ENCODE measurements at regions not wholly inside any gene's neighbourhood (a gene's known extent, or its start where the extent isn't known, plus 50 kb on each side); places are given as distances from the start of the nearest gene placed in this dataset.

DNA sequence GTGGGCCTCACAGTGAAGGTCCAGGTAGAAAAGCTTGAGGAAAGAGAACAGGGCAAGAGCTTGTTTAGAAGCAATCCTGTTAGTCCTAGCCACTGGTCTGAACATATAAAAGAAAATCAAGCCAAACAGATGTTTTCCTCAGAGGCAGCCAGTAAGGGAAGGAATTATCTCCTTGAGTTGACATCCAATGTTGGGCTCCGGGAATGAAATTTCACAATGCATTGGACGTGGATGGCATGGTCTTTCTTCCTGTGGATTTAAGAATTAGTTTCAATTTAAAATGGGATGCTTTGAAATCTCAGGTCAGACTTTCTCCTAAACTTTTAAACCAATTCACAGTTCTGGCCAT lies 92.1 kb downstream of the ACKR3 start:
- Mint-ChIP-seq H3K9me3 (no peaks in the 10 kb centered on the region), H3K36me3 (ENCODE audit: low read depth) (no peaks in the 10 kb centered on the region), H3K27ac (no peak overlapping the region), H3K4me1 (ENCODE audit: low read depth) (no peaks in the 10 kb centered on the region), H3K27me3 (ENCODE audit: low read depth) (peaks cover 21% of the 10 kb centered on the region), H3K4me3 (no peak overlapping the region)

DNA sequence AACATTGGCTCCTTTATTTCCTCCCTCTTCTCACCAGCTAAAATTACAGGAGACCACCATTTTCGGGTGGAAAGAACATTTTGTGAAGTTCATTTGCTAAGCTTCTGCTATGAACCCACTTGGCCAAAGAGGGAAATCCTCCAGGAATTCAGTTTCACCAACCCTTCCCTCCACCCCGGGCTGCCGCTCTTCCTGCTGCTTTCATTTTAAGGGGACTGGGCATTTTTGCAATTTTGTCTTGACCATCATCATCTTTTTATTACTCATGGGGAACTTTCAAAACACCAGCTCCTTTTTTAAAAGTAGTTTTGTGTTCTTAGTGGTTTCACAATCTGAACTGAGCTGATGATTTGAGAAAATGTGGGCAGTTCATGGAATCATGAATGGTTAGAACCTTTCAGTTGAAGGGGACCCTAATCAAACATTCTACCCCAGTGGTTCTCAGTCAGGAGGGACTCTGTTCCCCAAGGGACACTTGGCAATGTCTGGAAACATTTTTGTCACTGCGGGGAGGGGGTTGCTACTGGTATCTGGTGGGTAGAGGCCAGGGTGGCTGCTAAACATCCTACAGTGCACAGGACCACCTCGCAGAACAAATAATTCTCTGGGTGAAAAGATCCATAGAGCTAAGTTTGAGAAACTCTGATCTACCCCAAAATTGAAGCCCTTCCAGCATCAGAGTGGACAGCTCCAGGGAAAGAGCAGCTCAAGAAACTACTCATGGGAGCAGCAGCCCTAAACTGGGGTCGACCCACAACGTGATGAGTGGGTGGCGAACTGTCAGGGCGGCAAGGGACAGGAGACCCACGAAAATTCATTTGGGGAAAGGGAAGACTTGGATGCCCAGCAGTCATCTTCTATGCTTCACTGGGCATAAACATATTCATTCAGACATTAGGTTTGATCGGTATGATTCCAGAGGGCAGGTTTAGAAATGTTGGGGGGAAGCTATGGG lies 92.9 kb downstream of the ACKR3 start:
- Mint-ChIP-seq H3K4me3 (no peak overlapping the region), H3K36me3 (ENCODE audit: low read depth) (no peaks in the 10 kb centered on the region), H3K9me3 (no peaks in the 10 kb centered on the region), H3K27me3 (ENCODE audit: low read depth) (peaks cover 20% of the 10 kb centered on the region), H3K27ac (no peak overlapping the region), H3K4me1 (ENCODE audit: low read depth) (no peaks in the 10 kb centered on the region)

DNA sequence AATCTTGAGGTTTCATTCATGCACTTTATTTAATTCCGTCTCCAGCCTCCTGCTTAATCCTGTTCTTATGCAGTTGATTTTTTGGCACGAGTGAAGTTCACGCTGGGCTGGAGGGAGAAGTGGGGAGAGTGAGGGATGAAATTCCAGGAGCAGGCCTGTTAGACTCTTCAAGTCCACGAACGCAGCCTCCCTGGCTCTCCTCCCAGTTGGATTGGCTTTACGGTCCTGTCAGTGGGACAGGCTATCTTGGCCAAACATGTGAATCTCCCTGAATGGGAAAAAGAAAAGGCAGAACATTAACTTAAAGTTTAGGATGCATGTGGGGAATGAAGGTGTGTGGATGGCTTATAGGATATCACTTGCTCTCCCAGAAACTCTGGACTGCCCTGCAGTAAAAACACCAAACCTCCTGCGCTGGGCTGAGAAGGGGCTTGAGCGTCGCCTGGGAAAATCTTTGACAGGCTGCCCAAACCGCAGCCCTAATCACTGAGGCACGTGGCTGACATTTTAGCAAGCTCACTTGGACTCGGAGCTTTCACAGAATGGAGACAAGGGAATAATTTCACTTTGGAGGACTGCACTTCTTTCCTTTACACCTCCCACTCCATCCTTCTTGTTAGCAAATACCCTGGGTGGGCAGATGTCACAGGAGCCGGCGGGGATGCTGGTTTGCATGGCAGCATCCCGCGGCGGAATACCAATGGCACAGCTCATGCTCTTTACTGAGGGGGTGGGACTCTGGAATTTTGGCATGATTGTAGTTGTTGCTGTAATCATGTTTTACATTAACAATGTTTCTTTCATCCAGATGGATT lies 93.9 kb downstream of the ACKR3 start:
- Mint-ChIP-seq H3K27ac (no peak overlapping the region), H3K36me3 (ENCODE audit: low read depth) (no peaks in the 10 kb centered on the region), H3K9me3 (no peaks in the 10 kb centered on the region), H3K27me3 (ENCODE audit: low read depth) (peaks cover 15% of the 10 kb centered on the region), H3K4me3 (no peak overlapping the region), H3K4me1 (ENCODE audit: low read depth) (no peaks in the 10 kb centered on the region)

DNA sequence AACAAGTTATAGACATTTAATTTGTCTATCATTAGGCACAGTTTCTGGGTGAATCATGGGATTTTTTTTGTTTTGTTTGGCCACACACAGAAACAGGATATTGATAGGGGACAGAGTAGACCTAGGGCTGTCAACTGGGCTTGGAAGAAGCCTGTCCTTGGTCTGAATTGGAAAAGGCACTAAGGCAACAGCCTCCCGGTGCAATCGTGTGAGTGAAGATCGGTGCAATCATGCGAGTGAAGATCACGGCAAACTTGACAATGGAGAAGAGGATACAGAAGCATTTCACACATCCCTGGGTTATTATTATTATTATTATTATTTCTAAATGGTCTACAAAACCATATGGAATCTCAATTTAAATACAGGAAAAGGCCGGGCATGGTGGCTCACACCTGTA lies 94.5 kb downstream of the ACKR3 start:
- Mint-ChIP-seq H3K4me1 (ENCODE audit: low read depth) (no peaks in the 10 kb centered on the region), H3K9me3 (no peaks in the 10 kb centered on the region), H3K4me3 (no peak overlapping the region), H3K27ac (no peak overlapping the region), H3K27me3 (ENCODE audit: low read depth) (peaks cover 11% of the 10 kb centered on the region), H3K36me3 (ENCODE audit: low read depth) (no peaks in the 10 kb centered on the region)

DNA sequence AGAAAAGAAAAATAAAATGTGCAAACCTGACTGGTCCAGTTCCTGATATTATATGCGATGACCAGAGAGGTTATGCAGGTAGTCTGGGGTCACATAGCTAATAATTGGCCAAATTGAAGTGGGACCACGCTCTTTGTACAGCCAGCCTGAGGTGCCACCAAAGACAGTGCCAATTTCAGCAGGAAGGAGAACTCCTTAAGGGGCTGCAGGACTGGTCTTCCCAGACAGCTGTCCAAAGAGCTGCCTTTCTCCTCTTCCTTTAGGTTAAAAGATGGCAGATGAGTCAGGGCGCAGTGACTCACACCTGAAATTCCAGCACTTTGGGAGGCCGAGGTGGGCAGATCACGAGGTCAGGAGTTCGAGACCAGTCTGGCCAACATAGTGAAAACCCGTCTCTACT lies 95.5 kb downstream of the ACKR3 start:
- Mint-ChIP-seq H3K4me1 (ENCODE audit: low read depth) (no peaks in the 10 kb centered on the region), H3K27ac (no peak overlapping the region), H3K36me3 (ENCODE audit: low read depth) (no peaks in the 10 kb centered on the region), H3K27me3 (ENCODE audit: low read depth) (peaks cover 5% of the 10 kb centered on the region), H3K4me3 (no peak overlapping the region), H3K9me3 (no peaks in the 10 kb centered on the region)

DNA sequence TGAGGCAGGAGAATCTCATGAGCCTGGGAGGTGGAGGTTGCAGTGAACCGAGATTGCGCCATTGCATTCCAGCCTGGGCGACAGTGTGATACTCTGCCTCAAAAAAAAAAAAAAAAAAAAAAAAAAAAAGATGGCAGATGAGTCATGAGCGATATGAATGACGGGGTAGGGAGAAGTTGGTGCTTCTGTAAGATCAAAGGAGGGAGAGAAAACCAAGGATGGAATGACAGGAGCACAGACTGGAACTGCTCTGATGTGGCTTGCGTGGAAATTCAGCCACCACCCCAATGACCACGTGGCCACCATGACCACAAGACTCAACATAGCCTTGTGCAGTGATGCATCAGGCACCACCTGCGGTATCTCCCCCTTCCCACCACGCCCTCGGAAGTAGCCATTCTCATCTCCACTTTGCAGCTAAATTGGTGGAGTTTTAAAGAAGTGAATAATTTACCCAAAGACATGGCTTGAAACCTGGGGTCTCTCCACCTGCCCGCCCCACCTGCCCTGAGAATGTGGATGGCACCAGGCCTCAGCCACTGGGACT lies 96.0 kb downstream of the ACKR3 start:
- no peaks in the 10 kb centered on the region for H3K27me3 Mint-ChIP-seq (ENCODE audit: low read depth)

DNA sequence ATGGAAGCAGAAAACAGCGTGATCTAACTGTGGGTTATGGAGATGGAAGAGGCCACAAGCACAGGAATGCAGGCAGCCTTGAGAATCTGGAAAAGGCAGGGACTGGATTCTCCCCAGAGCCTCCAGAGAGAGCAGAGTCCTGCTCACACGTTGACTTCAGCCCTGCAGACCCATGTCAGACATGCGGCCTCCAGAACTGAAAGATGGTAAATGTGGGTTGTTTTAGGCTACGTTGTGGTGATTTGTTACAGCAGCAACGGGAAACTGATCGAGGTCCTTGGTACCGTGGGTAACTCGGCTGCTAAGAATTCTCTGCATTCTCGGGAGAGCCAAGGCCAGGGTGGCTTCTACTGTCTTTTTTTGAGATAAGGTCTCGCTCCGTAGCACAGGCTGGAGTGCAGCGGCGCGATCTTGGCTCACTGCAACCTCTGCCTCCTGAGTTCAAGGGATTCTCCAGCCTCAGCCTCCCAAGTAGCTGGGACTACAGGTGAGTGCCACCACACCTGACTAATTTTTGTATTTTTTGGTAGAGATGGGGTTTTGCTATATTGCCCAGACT lies 97.1 kb downstream of the ACKR3 start:
- H3K9me3 Mint-ChIP-seq = no peaks in the 10 kb centered on the region
- H3K4me1 Mint-ChIP-seq (ENCODE audit: low read depth) = no peaks in the 10 kb centered on the region
- H3K27me3 Mint-ChIP-seq (ENCODE audit: low read depth) = no peaks in the 10 kb centered on the region
- no peaks in the 10 kb centered on the region for H3K36me3 Mint-ChIP-seq (ENCODE audit: low read depth)
- no peak overlapping the region for H3K4me3 Mint-ChIP-seq
- no peak overlapping the region for H3K27ac Mint-ChIP-seq

More for the DNA sequence above, 96.0 kb downstream of the ACKR3 start:
- Mint-ChIP-seq H3K9me3 (no peaks in the 10 kb centered on the region), H3K27ac (no peak overlapping the region), H3K4me3 (no peak overlapping the region), H3K36me3 (ENCODE audit: low read depth) (no peaks in the 10 kb centered on the region), H3K4me1 (ENCODE audit: low read depth) (no peaks in the 10 kb centered on the region)

DNA sequence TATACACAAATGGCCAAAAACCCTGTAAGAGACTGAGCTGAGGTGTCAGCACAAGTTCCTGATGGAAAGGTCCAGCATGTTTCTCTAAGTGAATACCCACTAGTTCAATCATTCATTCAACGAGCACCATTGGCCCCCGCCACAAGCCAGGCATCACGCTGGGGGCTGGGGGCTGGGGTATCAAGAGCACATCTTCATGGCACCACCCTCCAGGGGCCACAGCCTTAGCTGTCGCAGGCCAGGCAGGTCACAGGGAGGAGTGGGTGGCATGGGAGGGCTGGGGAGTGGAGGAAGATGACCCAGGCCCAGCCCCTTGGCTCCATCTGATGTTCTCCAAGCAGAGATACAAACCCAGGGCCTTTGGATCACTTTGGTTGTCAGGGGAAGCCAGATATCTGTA lies 97.9 kb downstream of the ACKR3 start:
- Mint-ChIP-seq H3K36me3 (ENCODE audit: low read depth) (no peaks in the 10 kb centered on the region), H3K27me3 (ENCODE audit: low read depth) (no peaks in the 10 kb centered on the region), H3K4me1 (ENCODE audit: low read depth) (no peaks in the 10 kb centered on the region), H3K9me3 (no peaks in the 10 kb centered on the region), H3K27ac (no peak overlapping the region), H3K4me3 (no peak overlapping the region)

DNA sequence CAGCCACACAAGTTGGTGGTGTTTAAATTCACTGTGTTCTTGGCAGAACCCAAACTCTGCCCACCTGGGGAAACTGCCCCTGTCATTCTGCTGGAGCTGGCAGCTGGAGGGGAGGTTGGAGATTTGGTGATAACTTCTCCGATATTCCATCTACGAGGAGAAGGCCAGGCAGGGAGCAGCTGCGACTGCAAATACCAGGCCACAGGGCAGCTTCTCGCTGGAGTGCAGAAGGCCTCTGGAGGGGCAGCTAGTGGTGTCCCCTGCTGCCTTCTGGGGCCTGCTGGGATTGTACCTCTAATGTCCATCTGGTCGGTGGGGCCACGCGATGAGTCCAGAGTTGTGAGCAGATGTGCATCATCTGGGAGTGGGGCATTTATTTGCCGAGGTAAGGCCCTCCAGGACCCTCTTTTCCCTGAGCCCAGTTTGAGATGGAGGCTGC lies 98.9 kb downstream of the ACKR3 start:
- Mint-ChIP-seq H3K4me3 (no peak overlapping the region), H3K36me3 (ENCODE audit: low read depth) (no peaks in the 10 kb centered on the region), H3K27ac (no peak overlapping the region), H3K27me3 (ENCODE audit: low read depth) (no peaks in the 10 kb centered on the region), H3K4me1 (ENCODE audit: low read depth) (no peaks in the 10 kb centered on the region), H3K9me3 (no peaks in the 10 kb centered on the region)

DNA sequence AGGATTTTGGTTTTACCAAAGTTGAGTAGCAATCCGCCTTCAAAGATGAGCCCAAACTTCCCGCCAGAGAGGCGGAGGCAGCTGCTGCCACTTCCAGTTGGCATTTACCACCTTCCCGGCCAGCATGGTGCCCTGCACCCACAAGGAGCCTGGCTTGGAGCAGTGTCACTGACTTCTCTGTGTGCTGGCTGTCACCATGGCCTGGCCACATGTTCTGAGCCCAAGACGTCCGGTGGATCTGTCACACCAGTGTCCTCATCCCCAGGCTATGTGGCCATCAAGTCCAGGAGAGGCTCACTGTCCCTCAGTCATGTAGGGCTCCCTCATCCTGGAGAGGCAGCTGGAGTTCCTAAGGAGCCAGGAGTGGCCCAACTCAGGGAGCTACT lies 100.6 kb downstream of the ACKR3 start:
- H3K9me3 Mint-ChIP-seq = no peaks in the 10 kb centered on the region
- no peaks in the 10 kb centered on the region for H3K27me3 Mint-ChIP-seq (ENCODE audit: low read depth)
- H3K27ac Mint-ChIP-seq = no peak overlapping the region
- H3K4me3 Mint-ChIP-seq = no peak overlapping the region
- H3K4me1 Mint-ChIP-seq (ENCODE audit: low read depth) = no peaks in the 10 kb centered on the region
- no peaks in the 10 kb centered on the region for H3K36me3 Mint-ChIP-seq (ENCODE audit: low read depth)

DNA sequence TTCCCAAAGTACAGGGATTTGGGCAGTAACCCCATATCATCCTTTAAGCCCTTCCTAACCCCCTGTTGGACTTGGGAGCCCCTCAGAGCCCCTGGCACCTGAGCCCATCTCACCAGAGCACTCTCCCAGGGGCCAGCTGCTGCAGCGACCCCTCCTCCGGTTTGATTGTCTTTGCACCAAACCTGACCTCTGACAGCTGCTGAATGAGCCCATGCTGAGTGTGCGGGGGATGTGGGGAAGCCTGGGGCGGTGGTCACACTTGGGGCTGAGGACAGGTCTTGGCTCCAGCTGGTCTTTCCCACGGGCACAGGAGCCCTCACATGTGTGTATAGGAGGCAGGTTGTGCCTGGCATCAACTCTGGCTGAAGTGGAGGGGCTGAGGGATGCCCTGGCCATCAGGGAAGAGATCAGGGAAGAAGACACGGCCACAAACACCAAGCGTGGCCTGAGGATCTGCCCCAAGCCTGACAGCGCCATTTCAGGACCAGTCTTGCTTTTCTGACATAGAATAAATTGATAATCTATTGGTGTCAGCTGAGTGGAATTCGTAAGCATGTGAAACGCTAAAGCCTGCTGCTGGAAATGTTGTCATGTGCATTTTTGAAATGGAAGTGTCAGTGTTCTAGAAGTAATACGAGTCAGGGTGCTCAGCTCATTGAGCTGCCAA lies 102.4 kb downstream of the ACKR3 start:
- H3K4me1 Mint-ChIP-seq (ENCODE audit: low read depth) = no peaks in the 10 kb centered on the region
- no peaks in the 10 kb centered on the region for H3K36me3 Mint-ChIP-seq (ENCODE audit: low read depth)
- H3K27me3 Mint-ChIP-seq (ENCODE audit: low read depth) = peaks cover 9% of the 10 kb centered on the region
- H3K4me3 Mint-ChIP-seq = no peak overlapping the region
- no peak overlapping the region for H3K27ac Mint-ChIP-seq
- no peaks in the 10 kb centered on the region for H3K9me3 Mint-ChIP-seq

DNA sequence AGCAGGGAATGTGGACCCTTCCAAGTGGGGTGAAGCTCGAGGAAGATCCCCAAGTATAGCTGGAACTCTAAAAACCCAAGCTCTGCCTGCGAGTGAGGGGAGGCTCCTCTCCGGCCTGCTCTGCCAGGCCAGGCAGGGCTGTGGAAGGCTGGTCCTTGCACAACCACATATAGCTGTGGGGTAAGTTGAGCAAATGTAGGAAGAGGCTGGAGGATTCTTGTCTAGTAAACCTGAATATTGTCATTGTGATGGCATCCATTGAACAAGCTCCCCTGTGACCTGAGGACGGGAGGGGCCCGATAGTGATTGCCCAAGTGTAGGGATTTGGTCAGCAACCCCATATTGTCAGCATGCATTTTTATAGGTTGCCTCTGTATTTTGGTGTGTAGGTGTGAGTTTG lies 103.0 kb downstream of the ACKR3 start:
- Mint-ChIP-seq H3K27me3 (ENCODE audit: low read depth) (peaks cover 13% of the 10 kb centered on the region), H3K27ac (no peak overlapping the region), H3K36me3 (ENCODE audit: low read depth) (no peaks in the 10 kb centered on the region), H3K4me3 (no peak overlapping the region), H3K9me3 (no peaks in the 10 kb centered on the region), H3K4me1 (ENCODE audit: low read depth) (no peaks in the 10 kb centered on the region)

DNA sequence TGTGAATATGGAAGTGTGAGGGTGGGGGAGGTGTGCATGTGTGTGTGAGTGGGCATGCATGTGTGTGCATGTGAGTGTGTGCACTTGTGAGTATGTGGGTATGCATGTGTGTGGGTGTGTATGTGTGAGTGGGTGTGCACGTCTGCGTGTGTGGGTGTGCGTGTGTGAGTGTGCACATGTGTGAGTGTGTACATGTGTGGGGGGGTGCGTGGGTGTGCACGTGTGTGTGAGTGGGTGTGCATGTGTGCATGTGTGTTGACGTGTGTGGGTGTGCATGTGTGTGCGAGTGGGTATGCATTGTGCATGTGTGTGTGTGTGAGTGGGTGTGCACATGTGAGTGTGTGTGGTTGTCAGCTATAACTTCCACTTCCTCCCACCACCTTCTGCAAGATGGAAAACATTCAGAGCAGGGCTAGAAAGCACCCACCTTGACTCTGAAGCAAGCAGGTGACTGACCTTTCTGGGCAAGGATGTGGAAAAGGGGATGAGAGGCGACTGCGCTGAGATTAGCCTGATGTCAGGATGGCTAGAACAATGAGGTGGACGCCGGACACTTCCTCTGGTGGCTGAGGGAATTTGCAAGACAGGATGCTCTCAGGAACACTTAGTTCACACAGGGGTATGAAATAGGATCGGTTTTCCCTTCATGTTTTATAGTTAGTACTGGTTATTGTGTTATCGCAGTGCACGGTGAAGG lies 103.6 kb downstream of the ACKR3 start:
- no peak overlapping the region for H3K4me3 Mint-ChIP-seq
- H3K4me1 Mint-ChIP-seq (ENCODE audit: low read depth) = no peaks in the 10 kb centered on the region
- peaks cover 13% of the 10 kb centered on the region for H3K27me3 Mint-ChIP-seq (ENCODE audit: low read depth)
- no peaks in the 10 kb centered on the region for H3K36me3 Mint-ChIP-seq (ENCODE audit: low read depth)
- no peak overlapping the region for H3K27ac Mint-ChIP-seq
- no peaks in the 10 kb centered on the region for H3K9me3 Mint-ChIP-seq

DNA sequence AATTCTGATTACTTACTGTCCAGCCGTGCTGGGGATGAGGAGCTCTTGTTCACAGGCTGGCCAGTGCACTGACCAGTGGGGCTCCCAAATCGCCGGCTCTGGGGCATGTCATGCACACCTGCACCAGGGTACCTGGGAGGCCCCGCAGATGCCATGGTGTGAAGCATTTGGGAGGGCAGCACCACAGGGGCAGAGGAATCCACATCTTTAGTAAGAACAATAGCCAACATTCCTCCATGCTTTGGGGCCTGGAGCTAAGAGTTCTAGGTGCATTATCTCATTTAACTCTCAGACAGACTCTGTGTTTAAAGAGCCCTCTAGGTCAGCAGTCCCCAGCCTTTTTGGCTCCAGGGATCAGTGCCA lies 104.2 kb downstream of the ACKR3 start:
- H3K27ac Mint-ChIP-seq = no peak overlapping the region
- no peaks in the 10 kb centered on the region for H3K36me3 Mint-ChIP-seq (ENCODE audit: low read depth)

More for the DNA sequence above, 104.2 kb downstream of the ACKR3 start:
- Mint-ChIP-seq H3K4me3 (no peak overlapping the region), H3K9me3 (no peaks in the 10 kb centered on the region), H3K27me3 (ENCODE audit: low read depth) (peaks cover 13% of the 10 kb centered on the region), H3K4me1 (ENCODE audit: low read depth) (no peaks in the 10 kb centered on the region)

Data from T-helper 1 cell treated with Interleukin-12 subunit alpha and Interleukin-12 subunit beta and Interleukin-4 antibody, amounts not matched to agents 30 μg/mL and 1 μg/mL, for 36 hours (primary cell).